Hepatocyte (in vitro differentiated cells): ENCODE measurements at regions not wholly inside any gene's neighbourhood (a gene's known extent, or its start where the extent isn't known, plus 50 kb on each side); places are given as distances from the start of the nearest gene placed in this dataset.

Experiments used
- DNase-seq: peaks from one replicate; pipeline ENCODE4 v3.0.0-alpha.2; 2016; ENCODE audit warnings: low spot score
- H2AFZ ChIP-seq: fragments of 200-600 bp; sonication (generic); 2 replicates; pipeline ENCODE4 v1.6.0; 2016; ENCODE audit warnings: antibody characterized with exemption, mild to moderate bottlenecking
- H3K27ac ChIP-seq: fragments of 200-600 bp; sonication (generic); 2 replicates; pipeline ENCODE4 v1.5.1; 2016; ENCODE audit warnings: mild to moderate bottlenecking
- H3K27me3 ChIP-seq: fragments of 200-600 bp; sonication (generic); 2 replicates; pipeline ENCODE4 v1.6.1; 2016
- H3K36me3 ChIP-seq: fragments of 200-600 bp; sonication (generic); replicated peaks from 2 replicates; pipeline ENCODE4 v1.5.1; 2016; ENCODE audit warnings: low read depth; ENCODE audit not compliant: insufficient read depth
- H3K4me1 ChIP-seq: fragments of 200-600 bp; sonication (generic); 2 replicates; pipeline ENCODE4 v1.5.1; 2016; ENCODE audit warnings: mild to moderate bottlenecking, moderate library complexity; ENCODE audit not compliant: insufficient read depth
- H3K4me2 ChIP-seq: fragments of 200-600 bp; sonication (generic); 2 replicates; pipeline ENCODE4 v1.6.0; 2016
- H3K4me3 ChIP-seq: fragments of 200-600 bp; sonication (generic); 2 replicates; pipeline ENCODE4 v1.5.1; 2016; ENCODE audit warnings: mild to moderate bottlenecking
- H3K79me2 ChIP-seq: fragments of 200-600 bp; sonication (generic); 2 replicates; pipeline ENCODE4 v1.6.0; 2017; ENCODE audit warnings: mild to moderate bottlenecking
- H3K9me2 ChIP-seq: fragments of 200-600 bp; sonication (generic); replicated peaks from 2 replicates; pipeline ENCODE4 v1.6.0; 2017; ENCODE audit warnings: mild to moderate bottlenecking; ENCODE audit not compliant: insufficient read depth
- H3K9me3 ChIP-seq: fragments of 200-600 bp; sonication (generic); 2 replicates; pipeline ENCODE4 v1.5.1; 2016; ENCODE audit warnings: low read depth, mild to moderate bottlenecking
- H4K20me1 ChIP-seq: fragments of 200-600 bp; sonication (generic); 2 replicates; pipeline ENCODE4 v1.6.0; 2016; ENCODE audit warnings: mild to moderate bottlenecking; ENCODE audit not compliant: insufficient read depth, poor library complexity, severe bottlenecking
- CTCF ChIP-seq: fragments of 200-600 bp; sonication (generic); IDR thresholded peaks from 2 replicates; pipeline ENCODE4 v1.5.1; 2016; ENCODE audit warnings: antibody characterized with exemption, mild to moderate bottlenecking; ENCODE audit not compliant: poor library complexity
- EZH2 ChIP-seq: fragments of 200-600 bp; sonication (generic); IDR thresholded peaks from 2 replicates; pipeline ENCODE4 v1.6.1; 2016; ENCODE audit warnings: antibody characterized with exemption, mild to moderate bottlenecking, borderline replicate concordance
- EZH2phosphoT487 ChIP-seq: fragments of 200-600 bp; sonication (generic); IDR thresholded peaks from one replicate; pipeline ENCODE4 v1.6.1; 2018; ENCODE audit warnings: antibody characterized with exemption, mild to moderate bottlenecking, low read depth, moderate library complexity; ENCODE audit not compliant: unreplicated experiment, severe bottlenecking
- WGBS: methylation state at CpG from one replicate; pipeline ENCODE4 v1.1.6; 2016; ENCODE audit warnings: low lambda C conversion rate; ENCODE audit errors: missing lambda C conversion rate; 5-methylcytosine and 5-hydroxymethylcytosine counted together

- TF ChIP-seq EZH2 (no peak), CTCF (no peak), EZH2phosphoT487 (no peak)
- 77% methylated on average over 1 of the region's 1 CpG for WGBS
- Histone ChIP-seq H3K4me1 (no peaks in the 10 kb centered on the region), H3K79me2 (no peaks in the 10 kb centered on the region), H4K20me1 (no peaks in the 10 kb centered on the region), H3K9me3 (no peaks in the 10 kb centered on the region), H3K27ac (no peak overlapping the region), H2AFZ (no peak overlapping the region), H3K36me3 (no peaks in the 10 kb centered on the region), H3K4me3 (no peak overlapping the region), H3K4me2 (no peak overlapping the region), H3K9me2 (no peaks in the 10 kb centered on the region), H3K27me3 (no peaks in the 10 kb centered on the region)
- DNase-seq, result no peak
These were observed 308.3 kb downstream of the COX7C start for GRCh38 chr5:86926033-86926432.

GRCh38 chr5:86929123-86929766, 311.5 kb downstream of the COX7C start:
- Histone ChIP-seq H3K79me2 (no peaks in the 10 kb centered on the region), H3K9me2 (no peaks in the 10 kb centered on the region), H2AFZ (no peak overlapping the region), H3K9me3 (no peaks in the 10 kb centered on the region), H3K27ac (no peak overlapping the region), H3K4me3 (no peak overlapping the region), H3K36me3 (no peaks in the 10 kb centered on the region), H3K4me1 (no peaks in the 10 kb centered on the region), H4K20me1 (no peaks in the 10 kb centered on the region), H3K4me2 (no peak overlapping the region), H3K27me3 (no peaks in the 10 kb centered on the region)
- no peak for TF ChIP-seq EZH2
- TF ChIP-seq CTCF, result no peak
- TF ChIP-seq EZH2phosphoT487, result no peak
- 59% methylated on average over 8 of the region's 8 CpGs for WGBS
- no peak for DNase-seq

- no peak for TF ChIP-seq EZH2phosphoT487
- no peak for TF ChIP-seq CTCF
- no peak for TF ChIP-seq EZH2
- Histone ChIP-seq H3K9me2 (no peaks in the 10 kb centered on the region), H3K4me1 (no peaks in the 10 kb centered on the region), H3K27ac (no peak overlapping the region), H3K36me3 (no peaks in the 10 kb centered on the region), H3K4me3 (no peak overlapping the region), H4K20me1 (no peaks in the 10 kb centered on the region), H3K27me3 (no peaks in the 10 kb centered on the region), H3K79me2 (no peaks in the 10 kb centered on the region), H3K9me3 (no peaks in the 10 kb centered on the region), H2AFZ (no peak overlapping the region), H3K4me2 (no peak overlapping the region)
- DNase-seq, result no peak
- 64% methylated on average over 3 of the region's 3 CpGs for WGBS
These were observed 315.9 kb upstream of the RASA1 start for GRCh38 chr5:86951761-86952160.

GRCh38 chr5:86964889-86965288, 302.8 kb upstream of the RASA1 start:
- no peak for TF ChIP-seq CTCF
- no peak for TF ChIP-seq EZH2phosphoT487
- no peak for TF ChIP-seq EZH2
- Histone ChIP-seq H3K4me2 (no peak overlapping the region), H4K20me1 (no peaks in the 10 kb centered on the region), H3K79me2 (no peaks in the 10 kb centered on the region), H2AFZ (no peak overlapping the region), H3K36me3 (no peaks in the 10 kb centered on the region), H3K9me3 (no peaks in the 10 kb centered on the region), H3K4me1 (no peaks in the 10 kb centered on the region), H3K27me3 (no peaks in the 10 kb centered on the region), H3K4me3 (no peak overlapping the region), H3K9me2 (no peaks in the 10 kb centered on the region), H3K27ac (no peak overlapping the region)
- WGBS, result 68% methylated on average over 1 of the region's 1 CpG
- DNase-seq, result no peak
